Activated B cell treated with CpG ODN at 0.5 μM for 24 hours (primary cell): ENCODE measurements at regions not wholly inside any gene's neighbourhood (a gene's known extent, or its start where the extent isn't known, plus 50 kb on each side); places are given as distances from the start of the nearest gene placed in this dataset.
"Not testable (repeated sequence)": the region's sequence is repeated elsewhere in the genome, so short reads cannot be mapped to it uniquely, and the experiment has no call there.

ENCODE experiments used
- ATAC-seq: fragments of 200-7000 bp; cut with Tn5 transposase; one replicate; pipeline ENCODE4 v1.10.0; 2021; ENCODE audit warnings: low read depth, mild to moderate bottlenecking, moderate library complexity
- CTCF ChIA-PET: fragments of 350-600 bp; sonication (Branson Sonifier 250); formaldehyde crosslinking; loops from one replicate; lab custom pipeline; 2021; ENCODE audit warnings: antibody characterized with exemption; lab: Charles Lee
- POLR2A ChIA-PET: fragments of 350-600 bp; sonication (Branson Sonifier 250); formaldehyde crosslinking; loops from one replicate; lab custom pipeline; 2021; ENCODE audit warnings: antibody characterized with exemption; lab: Charles Lee
- DNase-seq: peaks from one replicate; pipeline ENCODE4 v3.0.0; 2022
- H3K27ac Mint-ChIP-seq: one replicate; pipeline ENCODE4 v1.8.0; 2020; ENCODE audit warnings: mixed read lengths
- H3K27me3 Mint-ChIP-seq: one replicate; pipeline ENCODE4 v1.8.0; 2021; ENCODE audit warnings: mixed read lengths
- H3K36me3 Mint-ChIP-seq: one replicate; pipeline ENCODE4 v1.8.0; 2021; ENCODE audit warnings: low read depth, mixed read lengths
- H3K4me1 Mint-ChIP-seq: one replicate; pipeline ENCODE4 v1.8.0; 2021; ENCODE audit warnings: mixed read lengths
- H3K4me3 Mint-ChIP-seq: one replicate; pipeline ENCODE4 v1.8.0; 2020; ENCODE audit warnings: mild to moderate bottlenecking, mixed read lengths
- H3K9me3 Mint-ChIP-seq: one replicate; pipeline ENCODE4 v1.8.0; 2020; ENCODE audit warnings: mixed read lengths
- CTCF ChIP-seq: fragments of 200-600 bp; IDR thresholded peaks from one replicate; pipeline ENCODE4 v1.8.0; 2022; ENCODE audit warnings: antibody characterized with exemption, mild to moderate bottlenecking
- intact Hi-C: fragments of 100-400 bp; cut with micrococcal nuclease; formaldehyde crosslinking; loops from one replicate; pipeline ENCODE4 v1.15.1; 2024

GRCh38 chr6:9224539-9224938 is 789.2 kb upstream of the SLC35B3 start:
- CTCF ChIA-PET = no interaction called here
- Mint-ChIP-seq H3K9me3 (peaks cover 23% of the 10 kb centered on the region), H3K36me3 (no peaks in the 10 kb centered on the region), H3K4me3 (no peak overlapping the region), H3K27me3 (no peaks in the 10 kb centered on the region), H3K27ac (no peak overlapping the region), H3K4me1 (no peaks in the 10 kb centered on the region)
- no peak for TF ChIP-seq CTCF
- POLR2A ChIA-PET = no interaction called here
- ATAC-seq = no peak
- intact Hi-C loops = no loop called here
- DNase-seq = no peak

- DNase-seq, H3K27me3 Mint-ChIP-seq, intact Hi-C loops, H3K36me3 Mint-ChIP-seq, CTCF ChIA-PET, H3K4me3 Mint-ChIP-seq, POLR2A ChIA-PET, ATAC-seq, H3K4me1 Mint-ChIP-seq, H3K27ac Mint-ChIP-seq: not testable (repeated sequence)
- H3K9me3 Mint-ChIP-seq = peaks cover 12% of the 10 kb centered on the region
These were observed 778.4 kb upstream of the SLC35B3 start for GRCh38 chr6:9213717-9214116.

GRCh38 chr6:9208966-9209365 is 773.6 kb upstream of the SLC35B3 start:
- Mint-ChIP-seq H3K36me3 (no peaks in the 10 kb centered on the region), H3K27ac (no peak overlapping the region), H3K4me3 (no peak overlapping the region), H3K4me1 (no peaks in the 10 kb centered on the region), H3K9me3 (peaks cover 9% of the 10 kb centered on the region), H3K27me3 (no peaks in the 10 kb centered on the region)
- ChIA-PET POLR2A (no interaction called here), CTCF (no interaction called here)
- ATAC-seq (no peak), DNase-seq (no peak)
- intact Hi-C loops = no loop called here
- no peak for TF ChIP-seq CTCF

GRCh38 chr6:9205645-9206044 is 770.3 kb upstream of the SLC35B3 start:
- TF ChIP-seq CTCF = no peak
- no peak overlapping the region for H3K4me3 Mint-ChIP-seq
- intact Hi-C loops = no loop called here
- no peaks in the 10 kb centered on the region for H3K27me3 Mint-ChIP-seq
- H3K27ac Mint-ChIP-seq = no peak overlapping the region
- H3K4me1 Mint-ChIP-seq = no peaks in the 10 kb centered on the region
- ATAC-seq (no peak), DNase-seq (no peak)
- CTCF ChIA-PET = no interaction called here
- H3K9me3 Mint-ChIP-seq = peaks cover 10% of the 10 kb centered on the region
- POLR2A ChIA-PET = no interaction called here
- no peaks in the 10 kb centered on the region for H3K36me3 Mint-ChIP-seq

- POLR2A ChIA-PET = no interaction called here
- Mint-ChIP-seq H3K36me3 (no peaks in the 10 kb centered on the region), H3K4me1 (no peaks in the 10 kb centered on the region), H3K9me3 (peaks cover 13% of the 10 kb centered on the region), H3K4me3 (no peak overlapping the region), H3K27me3 (no peaks in the 10 kb centered on the region), H3K27ac (no peak overlapping the region)
- ATAC-seq (no peak), DNase-seq (no peak)
- no peak for TF ChIP-seq CTCF
- intact Hi-C loops = no loop called here
- CTCF ChIA-PET = no interaction called here
These were observed 768.8 kb upstream of the SLC35B3 start for GRCh38 chr6:9204171-9204570.

- intact Hi-C loops = no loop called here
These were observed 765.4 kb upstream of the SLC35B3 start for GRCh38 chr6:9200712-9201111.

More at GRCh38 chr6:9200712-9201111, 765.4 kb upstream of the SLC35B3 start:
- Mint-ChIP-seq H3K27ac (no peak overlapping the region), H3K4me1 (no peaks in the 10 kb centered on the region), H3K9me3 (peaks cover 8% of the 10 kb centered on the region), H3K4me3 (no peak overlapping the region), H3K36me3 (no peaks in the 10 kb centered on the region), H3K27me3 (no peaks in the 10 kb centered on the region)
- POLR2A ChIA-PET = no interaction called here
- DNase-seq (no peak), ATAC-seq (no peak)
- TF ChIP-seq CTCF = no peak
- CTCF ChIA-PET = no interaction called here
